Activated naive CD4-positive, alpha-beta T cell treated with anti-CD3 and anti-CD28 coated beads, Interleukin-2, amount 50 U/mL, for 72 hours (primary cell): ENCODE measurements at regions not wholly inside any gene's neighbourhood (a gene's known extent, or its start where the extent isn't known, plus 50 kb on each side); places are given as distances from the start of the nearest gene placed in this dataset.

Experiments used
- ATAC-seq, 2 donors: fragments of 150-1000 bp; cut with Tn5 transposase; 2 replicates each; pipeline ENCODE4 v1.10.0; 2021; ENCODE audit warnings: mild to moderate bottlenecking in 2 of 2, moderate library complexity in 2 of 2
- DNase-seq, 2 donors: peaks; one replicate each; pipeline ENCODE4 v3.0.0; 2021 to 2022; ENCODE audit warnings: low spot score in 2 of 2
- H3K27ac Mint-ChIP-seq, 2 donors: one replicate each; pipeline ENCODE4 v1.8.0; 2022; ENCODE audit warnings: mild to moderate bottlenecking in 2 of 2, mixed read lengths in 2 of 2
- H3K36me3 Mint-ChIP-seq, 2 donors: one replicate each; pipeline ENCODE4 v1.8.0; 2022; ENCODE audit warnings: mixed read lengths in 2 of 2
- H3K9me3 Mint-ChIP-seq, 2 donors: one replicate each; pipeline ENCODE4 v1.8.0; 2022; ENCODE audit warnings: mixed read lengths in 2 of 2

GRCh38 chr12:47025349-47025748 is 54.1 kb upstream of the PCED1B start:
- DNase-seq (no peak), ATAC-seq (no peak)
- Mint-ChIP-seq H3K27ac (no peak overlapping the region), H3K36me3 (no peaks in the 10 kb centered on the region), H3K9me3 (no peaks in the 10 kb centered on the region)

GRCh38 chr12:47025798-47026197 is 53.6 kb upstream of the PCED1B start:
- ATAC-seq (no peak), DNase-seq (no peak)
- H3K9me3 Mint-ChIP-seq: no peaks in the 10 kb centered on the region
- no peaks in the 10 kb centered on the region for H3K36me3 Mint-ChIP-seq
- H3K27ac Mint-ChIP-seq: no peak overlapping the region

DNA sequence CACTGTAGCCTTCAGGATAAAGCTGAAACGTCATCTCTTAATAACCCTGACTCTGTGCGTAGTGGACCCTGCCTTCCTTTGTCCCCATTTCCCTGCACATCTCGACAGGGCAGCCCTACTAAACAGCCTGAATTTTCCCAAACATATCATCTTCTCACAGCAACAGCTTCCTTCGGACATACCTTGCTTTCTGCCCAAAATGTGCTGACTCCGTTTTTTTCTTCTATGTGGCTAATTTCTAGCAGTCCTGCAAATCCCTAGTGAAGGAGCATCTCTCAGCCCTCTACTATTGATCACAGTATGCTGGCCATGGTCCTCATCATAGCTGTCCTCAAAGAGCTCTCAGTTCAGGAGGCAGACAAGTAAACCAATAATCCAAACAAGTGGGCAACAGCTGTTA is 53.1 kb upstream of the PCED1B start:
- no peaks in the 10 kb centered on the region for H3K36me3 Mint-ChIP-seq
- no peaks in the 10 kb centered on the region for H3K9me3 Mint-ChIP-seq
- H3K27ac Mint-ChIP-seq: no peak overlapping the region
- ATAC-seq: no peak
- DNase-seq: no peak
